Keratinocyte (primary cell): ENCODE measurements at regions not wholly inside any gene's neighbourhood (a gene's known extent, or its start where the extent isn't known, plus 50 kb on each side); places are given as distances from the start of the nearest gene placed in this dataset.

ENCODE experiments used
- CTCF ChIP-seq, 3 experiments: IDR thresholded peaks in 1 of 3; conservative IDR thresholded peaks in 1 of 3; optimal IDR thresholded peaks in 1 of 3; 2 replicates in 2 of 3; 3 replicates in 1 of 3; pipeline versions ENCODE3 to v1.5.1; 2011; ENCODE audit warnings: low read length in 3 of 3, mild to moderate bottlenecking in 3 of 3, moderate library complexity in 2 of 3, control low read depth in 1 of 3, inconsistent platforms in 1 of 3; ENCODE audit not compliant: insufficient read depth in 2 of 3; ENCODE audit errors: extremely low read depth in 1 of 3
- EZH2 ChIP-seq: IDR thresholded peaks from one replicate; pipeline ENCODE4 v1.6.1; 2012; ENCODE audit warnings: inconsistent platforms, mild to moderate bottlenecking, low read length, moderate library complexity

GRCh38 chrX:113195949-113196348, 355.3 kb upstream of the AMOT start:
- TF ChIP-seq CTCF (optimal IDR thresholded peaks at IDR 0.05 in 1 of 3, IDR thresholded peaks at IDR 0.05 in 1 of 3, conservative IDR thresholded peaks at IDR 0.05 in 1 of 3; ENCODE audit: extremely low read depth in 1 of 3, insufficient read depth in 2 of 3, low read length in 3 of 3) (no peak), EZH2 (no peak)
